IMR-90 (cell line): ENCODE measurements at regions not wholly inside any gene's neighbourhood (a gene's known extent, or its start where the extent isn't known, plus 50 kb on each side); places are given as distances from the start of the nearest gene placed in this dataset.

Experiments
- BHLHE40 ChIP-seq: fragments of 150-350 bp; IDR thresholded peaks from 2 replicates; pipeline ENCODE4 v1.6.1; 2016; ENCODE audit warnings: mild to moderate bottlenecking, low read depth, low read length
- CEBPB ChIP-seq: IDR thresholded peaks from 2 replicates; pipeline ENCODE4 v1.6.1; 2012; ENCODE audit warnings: low read depth, low read length, improper control_type of control experiment
- ELK1 ChIP-seq: fragments of 150-350 bp; IDR thresholded peaks from 2 replicates; pipeline ENCODE4 v1.6.1; 2016; ENCODE audit warnings: low read depth, mild to moderate bottlenecking, low read length, moderate library complexity, borderline replicate concordance
- MAFK ChIP-seq: IDR thresholded peaks from 2 replicates; pipeline ENCODE4 v1.6.1; 2012; ENCODE audit warnings: low read depth, low read length, improper control_type of control experiment
- MAZ ChIP-seq: IDR thresholded peaks from 2 replicates; pipeline ENCODE4 v1.6.1; 2012; ENCODE audit warnings: low read depth, mild to moderate bottlenecking, low read length, improper control_type of control experiment, moderate library complexity, borderline replicate concordance
- NFE2L2 ChIP-seq: fragments of 150-350 bp; IDR thresholded peaks from 2 replicates; pipeline ENCODE4 v1.6.1; 2016; ENCODE audit warnings: low read depth, mild to moderate bottlenecking, low read length
- POLR2A ChIP-seq: IDR thresholded peaks from 2 replicates; pipeline ENCODE4 v1.6.1; 2012; ENCODE audit warnings: mild to moderate bottlenecking, low read depth, low read length
- RAD21 ChIP-seq: IDR thresholded peaks from 2 replicates; pipeline ENCODE4 v1.6.1; 2012; ENCODE audit warnings: low read length, improper control_type of control experiment
- RCOR1 ChIP-seq: IDR thresholded peaks from 2 replicates; pipeline ENCODE4 v1.6.1; 2012; ENCODE audit warnings: mild to moderate bottlenecking, low read length, improper control_type of control experiment; ENCODE audit not compliant: insufficient replicate concordance
- RFX5 ChIP-seq: IDR thresholded peaks from 2 replicates; pipeline ENCODE4 v1.8.0; 2012; ENCODE audit warnings: low read depth, mild to moderate bottlenecking, low read length, moderate library complexity
- SMC3 ChIP-seq: fragments of 150-350 bp; IDR thresholded peaks from 2 replicates; pipeline ENCODE4 v1.6.1; 2016; ENCODE audit warnings: low read depth, mild to moderate bottlenecking, antibody characterized with exemption, low read length, moderate library complexity
- TF ChIP-seq, protein P1 (sequence below): conservative IDR thresholded peaks from 2 replicates; pipeline ENCODE4 v1.5.1; 2012; ENCODE audit warnings: mild to moderate bottlenecking, low read depth, low read length, improper control_type of control experiment

DNA sequence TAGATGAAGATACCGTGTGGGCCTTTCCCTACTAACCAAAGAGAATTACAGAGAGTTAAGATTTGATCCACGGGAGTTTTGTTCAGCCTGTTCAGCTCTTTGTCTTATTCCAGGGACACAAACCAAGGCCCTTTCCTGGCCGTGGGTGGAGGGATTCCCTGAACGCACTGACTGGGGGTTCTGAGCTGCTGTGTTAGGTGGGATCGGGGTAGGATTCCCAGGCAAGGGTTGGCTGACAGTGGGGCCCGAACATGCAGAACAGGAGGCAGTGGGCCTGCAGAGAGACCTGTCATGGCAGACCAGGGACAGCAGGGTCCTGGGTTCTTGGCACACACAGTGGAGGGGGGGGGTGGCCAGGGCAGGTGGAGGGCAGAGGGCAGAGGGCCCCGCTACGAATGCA is 89.5 kb upstream of the MKI67 start:
- no peak for TF ChIP-seq MAFK
- no peak for TF ChIP-seq POLR2A
- TF ChIP-seq, protein P1, sequence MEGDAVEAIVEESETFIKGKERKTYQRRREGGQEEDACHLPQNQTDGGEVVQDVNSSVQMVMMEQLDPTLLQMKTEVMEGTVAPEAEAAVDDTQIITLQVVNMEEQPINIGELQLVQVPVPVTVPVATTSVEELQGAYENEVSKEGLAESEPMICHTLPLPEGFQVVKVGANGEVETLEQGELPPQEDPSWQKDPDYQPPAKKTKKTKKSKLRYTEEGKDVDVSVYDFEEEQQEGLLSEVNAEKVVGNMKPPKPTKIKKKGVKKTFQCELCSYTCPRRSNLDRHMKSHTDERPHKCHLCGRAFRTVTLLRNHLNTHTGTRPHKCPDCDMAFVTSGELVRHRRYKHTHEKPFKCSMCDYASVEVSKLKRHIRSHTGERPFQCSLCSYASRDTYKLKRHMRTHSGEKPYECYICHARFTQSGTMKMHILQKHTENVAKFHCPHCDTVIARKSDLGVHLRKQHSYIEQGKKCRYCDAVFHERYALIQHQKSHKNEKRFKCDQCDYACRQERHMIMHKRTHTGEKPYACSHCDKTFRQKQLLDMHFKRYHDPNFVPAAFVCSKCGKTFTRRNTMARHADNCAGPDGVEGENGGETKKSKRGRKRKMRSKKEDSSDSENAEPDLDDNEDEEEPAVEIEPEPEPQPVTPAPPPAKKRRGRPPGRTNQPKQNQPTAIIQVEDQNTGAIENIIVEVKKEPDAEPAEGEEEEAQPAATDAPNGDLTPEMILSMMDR, result no peak
- TF ChIP-seq RAD21, result no peak
- no peak for TF ChIP-seq CEBPB
- no peak for TF ChIP-seq BHLHE40
- no peak for TF ChIP-seq MAZ
- no peak for TF ChIP-seq ELK1
- no peak for TF ChIP-seq RCOR1
- TF ChIP-seq RFX5, result no peak
- TF ChIP-seq NFE2L2, result no peak
- no peak for TF ChIP-seq SMC3
